ENCODE measurements at regions not wholly inside any gene's neighbourhood (a gene's known extent, or its start where the extent isn't known, plus 50 kb on each side); places are given as distances from the start of the nearest gene placed in this dataset.

GRCh38 chr6:151679081-151679480 lies 128.4 kb upstream of the ESR1 start:
- H3K9me3 Mint-ChIP-seq (ENCODE audit: low read depth), result no peaks in the 10 kb centered on the region
- H3K4me1 Mint-ChIP-seq (ENCODE audit: low read depth), result no peaks in the 10 kb centered on the region
- no peak overlapping the region for H3K4me3 Mint-ChIP-seq (ENCODE audit: unreplicated experiment)
- H3K36me3 Mint-ChIP-seq (ENCODE audit: low read depth), result no peaks in the 10 kb centered on the region
- peaks cover 12% of the 10 kb centered on the region for H3K27me3 Mint-ChIP-seq (ENCODE audit: low read depth)
- DNase-seq (ENCODE audit: low spot score), result no peak
- no peak for TF ChIP-seq CTCF (IDR thresholded peaks at IDR 0.05)
- no peak overlapping the region for H3K27ac Mint-ChIP-seq (ENCODE audit: unreplicated experiment)

GRCh38 chr6:151679941-151680340 lies 127.5 kb upstream of the ESR1 start:
- H3K4me3 Mint-ChIP-seq (ENCODE audit: unreplicated experiment), result no peak overlapping the region

GRCh38 chr6:151680846-151681432 lies 126.5 kb upstream of the ESR1 start:
- H3K27ac Mint-ChIP-seq (ENCODE audit: unreplicated experiment), result no peak overlapping the region
- H3K36me3 Mint-ChIP-seq (ENCODE audit: low read depth), result no peaks in the 10 kb centered on the region
- no peak for TF ChIP-seq CTCF (IDR thresholded peaks at IDR 0.05)

More at GRCh38 chr6:151679941-151680340, 127.5 kb upstream of the ESR1 start:
- TF ChIP-seq CTCF (IDR thresholded peaks at IDR 0.05), result no peak
- Mint-ChIP-seq H3K9me3 (ENCODE audit: low read depth) (no peaks in the 10 kb centered on the region), H3K27ac (ENCODE audit: unreplicated experiment) (no peak overlapping the region), H3K27me3 (ENCODE audit: low read depth) (peaks cover 15% of the 10 kb centered on the region), H3K4me1 (ENCODE audit: low read depth) (no peaks in the 10 kb centered on the region), H3K36me3 (ENCODE audit: low read depth) (no peaks in the 10 kb centered on the region)
- DNase-seq (ENCODE audit: low spot score), result no peak

GRCh38 chr6:151681433-151682059 lies 125.9 kb upstream of the ESR1 start:
- H3K4me3 Mint-ChIP-seq (ENCODE audit: unreplicated experiment), result no peak overlapping the region
- no peak for DNase-seq (ENCODE audit: low spot score)
- no peak for TF ChIP-seq CTCF (IDR thresholded peaks at IDR 0.05)
- no peaks in the 10 kb centered on the region for H3K9me3 Mint-ChIP-seq (ENCODE audit: low read depth)
- no peak overlapping the region for H3K27ac Mint-ChIP-seq (ENCODE audit: unreplicated experiment)
- no peaks in the 10 kb centered on the region for H3K36me3 Mint-ChIP-seq (ENCODE audit: low read depth)
- H3K4me1 Mint-ChIP-seq (ENCODE audit: low read depth), result no peaks in the 10 kb centered on the region
- peaks cover 11% of the 10 kb centered on the region for H3K27me3 Mint-ChIP-seq (ENCODE audit: low read depth)

More at GRCh38 chr6:151680846-151681432, 126.5 kb upstream of the ESR1 start:
- no peak for DNase-seq (ENCODE audit: low spot score)
- H3K4me1 Mint-ChIP-seq (ENCODE audit: low read depth), result no peaks in the 10 kb centered on the region
- no peak overlapping the region for H3K4me3 Mint-ChIP-seq (ENCODE audit: unreplicated experiment)
- peaks cover 13% of the 10 kb centered on the region for H3K27me3 Mint-ChIP-seq (ENCODE audit: low read depth)
- H3K9me3 Mint-ChIP-seq (ENCODE audit: low read depth), result no peaks in the 10 kb centered on the region

GRCh38 chr6:151682251-151682650 lies 125.2 kb upstream of the ESR1 start:
- Mint-ChIP-seq H3K4me3 (ENCODE audit: unreplicated experiment) (no peak overlapping the region), H3K27me3 (ENCODE audit: low read depth) (peaks cover 8% of the 10 kb centered on the region), H3K36me3 (ENCODE audit: low read depth) (no peaks in the 10 kb centered on the region), H3K9me3 (ENCODE audit: low read depth) (no peaks in the 10 kb centered on the region), H3K27ac (ENCODE audit: unreplicated experiment) (no peak overlapping the region), H3K4me1 (ENCODE audit: low read depth) (no peaks in the 10 kb centered on the region)
- DNase-seq (ENCODE audit: low spot score), result no peak
- TF ChIP-seq CTCF (IDR thresholded peaks at IDR 0.05), result no peak
